Activated B cell treated with CpG ODN at 0.5 μM for 24 hours (primary cell): ENCODE measurements at regions not wholly inside any gene's neighbourhood (a gene's known extent, or its start where the extent isn't known, plus 50 kb on each side); places are given as distances from the start of the nearest gene placed in this dataset.

Source experiments
- ATAC-seq: fragments of 200-7000 bp; cut with Tn5 transposase; one replicate; pipeline ENCODE4 v1.10.0; 2021; ENCODE audit warnings: low read depth, mild to moderate bottlenecking, moderate library complexity
- CTCF ChIA-PET: fragments of 350-600 bp; sonication (Branson Sonifier 250); formaldehyde crosslinking; loops from one replicate; lab custom pipeline; 2021; ENCODE audit warnings: antibody characterized with exemption; lab: Charles Lee
- POLR2A ChIA-PET: fragments of 350-600 bp; sonication (Branson Sonifier 250); formaldehyde crosslinking; loops from one replicate; lab custom pipeline; 2021; ENCODE audit warnings: antibody characterized with exemption; lab: Charles Lee
- DNase-seq: peaks from one replicate; pipeline ENCODE4 v3.0.0; 2022
- H3K27ac Mint-ChIP-seq: one replicate; pipeline ENCODE4 v1.8.0; 2020; ENCODE audit warnings: mixed read lengths
- H3K27me3 Mint-ChIP-seq: one replicate; pipeline ENCODE4 v1.8.0; 2021; ENCODE audit warnings: mixed read lengths
- H3K36me3 Mint-ChIP-seq: one replicate; pipeline ENCODE4 v1.8.0; 2021; ENCODE audit warnings: low read depth, mixed read lengths
- H3K4me1 Mint-ChIP-seq: one replicate; pipeline ENCODE4 v1.8.0; 2021; ENCODE audit warnings: mixed read lengths
- H3K4me3 Mint-ChIP-seq: one replicate; pipeline ENCODE4 v1.8.0; 2020; ENCODE audit warnings: mild to moderate bottlenecking, mixed read lengths
- H3K9me3 Mint-ChIP-seq: one replicate; pipeline ENCODE4 v1.8.0; 2020; ENCODE audit warnings: mixed read lengths
- CTCF ChIP-seq: fragments of 200-600 bp; IDR thresholded peaks from one replicate; pipeline ENCODE4 v1.8.0; 2022; ENCODE audit warnings: antibody characterized with exemption, mild to moderate bottlenecking
- intact Hi-C: fragments of 100-400 bp; cut with micrococcal nuclease; formaldehyde crosslinking; loops from one replicate; pipeline ENCODE4 v1.15.1; 2024

- Mint-ChIP-seq H3K27ac (no peak overlapping the region), H3K4me3 (no peak overlapping the region), H3K9me3 (peaks cover 9% of the 10 kb centered on the region), H3K27me3 (peaks cover under 1% of the 10 kb centered on the region), H3K36me3 (no peaks in the 10 kb centered on the region), H3K4me1 (no peaks in the 10 kb centered on the region)
- TF ChIP-seq CTCF: no peak
- ATAC-seq: no peak
- ChIA-PET POLR2A (no interaction called here), CTCF (interaction anchor here (0.9 kb wide), 1 partner anchor 32 kb away, joined by 3 read pairs; no protein-coding TSS in a partner anchor)
- intact Hi-C loops: no loop called here
- DNase-seq: no peak
Measured at GRCh38 chr11:27266125-27266524, 96.9 kb downstream of the CCDC34 start.

- Mint-ChIP-seq H3K27me3 (no peaks in the 10 kb centered on the region), H3K4me1 (no peaks in the 10 kb centered on the region)
- CTCF ChIA-PET: no interaction called here
Measured at GRCh38 chr11:27263986-27264385, 99.0 kb downstream of the CCDC34 start.

GRCh38 chr11:27263046-27263445, 100.0 kb downstream of the CCDC34 start:
- intact Hi-C loops: no loop called here
- H3K9me3 Mint-ChIP-seq: no peaks in the 10 kb centered on the region
- H3K27ac Mint-ChIP-seq: no peak overlapping the region
- ATAC-seq (no peak), DNase-seq (no peak)
- CTCF ChIA-PET: no interaction called here
- H3K36me3 Mint-ChIP-seq: no peaks in the 10 kb centered on the region
- peaks cover 2% of the 10 kb centered on the region for H3K27me3 Mint-ChIP-seq
- H3K4me1 Mint-ChIP-seq: no peaks in the 10 kb centered on the region
- no peak overlapping the region for H3K4me3 Mint-ChIP-seq
- POLR2A ChIA-PET: no interaction called here
- no peak for TF ChIP-seq CTCF

More at GRCh38 chr11:27263986-27264385, 99.0 kb downstream of the CCDC34 start:
- H3K27ac Mint-ChIP-seq: no peak overlapping the region
- H3K36me3 Mint-ChIP-seq: no peaks in the 10 kb centered on the region
- ATAC-seq (no peak), DNase-seq (no peak)
- H3K9me3 Mint-ChIP-seq: peaks cover 2% of the 10 kb centered on the region
- TF ChIP-seq CTCF: no peak
- POLR2A ChIA-PET: no interaction called here
- H3K4me3 Mint-ChIP-seq: no peak overlapping the region
- intact Hi-C loops: no loop called here

- no peak for TF ChIP-seq CTCF
- POLR2A ChIA-PET: no interaction called here
- Mint-ChIP-seq H3K36me3 (no peaks in the 10 kb centered on the region), H3K27me3 (peaks cover 10% of the 10 kb centered on the region), H3K4me3 (no peak overlapping the region), H3K4me1 (no peaks in the 10 kb centered on the region), H3K27ac (no peak overlapping the region), H3K9me3 (no peaks in the 10 kb centered on the region)
- CTCF ChIA-PET: no interaction called here
- ATAC-seq (no peak), DNase-seq (no peak)
- intact Hi-C loops: no loop called here
Measured at GRCh38 chr11:27255447-27255828, 107.6 kb downstream of the CCDC34 start.

GRCh38 chr11:27254744-27255446, 108.1 kb downstream of the CCDC34 start:
- DNase-seq (no peak), ATAC-seq (no peak)
- CTCF ChIA-PET: no interaction called here
- TF ChIP-seq CTCF: no peak
- peaks cover 10% of the 10 kb centered on the region for H3K27me3 Mint-ChIP-seq
- H3K4me1 Mint-ChIP-seq: no peaks in the 10 kb centered on the region
- H3K4me3 Mint-ChIP-seq: no peak overlapping the region
- no peaks in the 10 kb centered on the region for H3K9me3 Mint-ChIP-seq
- intact Hi-C loops: no loop called here
- POLR2A ChIA-PET: no interaction called here
- no peak overlapping the region for H3K27ac Mint-ChIP-seq
- H3K36me3 Mint-ChIP-seq: no peaks in the 10 kb centered on the region
